ENCODE measurements at regions not wholly inside any gene's neighbourhood (a gene's known extent, or its start where the extent isn't known, plus 50 kb on each side); places are given as distances from the start of the nearest gene placed in this dataset.

GRCh38 chr5:6822556-6823343, 109.5 kb downstream of the TENT4A start:
- no peak for FAIRE-seq
- no peak for ATAC-seq
- ChIA-PET POLR2A (no interaction called here), CTCF (no interaction called here)
- no peak for TF ChIP-seq ZFP36 (IDR thresholded peaks at IDR 0.05; ENCODE audit: borderline replicate concordance, partially characterized antibody)
- no peak for TF ChIP-seq BHLHE40 (IDR thresholded peaks at IDR 0.05; ENCODE audit: low read depth, low read length)
- no peak for TF ChIP-seq MYC (IDR thresholded peaks at IDR 0.05; ENCODE audit: borderline replicate concordance, low read length)
- TF ChIP-seq POLR2A (IDR thresholded peaks at IDR 0.05; ENCODE audit: low read length), result no peak
- TF ChIP-seq FOSL2 (IDR thresholded peaks at IDR 0.05), result no peak
- no peak for TF ChIP-seq FOSL2 (CRISPR knock-in tag; IDR thresholded peaks at IDR 0.05)
- no peak for TF ChIP-seq ELK1 (IDR thresholded peaks at IDR 0.05; ENCODE audit: low read depth, low read length)
- no peak for TF ChIP-seq HOXA7 (CRISPR knock-in tag; IDR thresholded peaks at IDR 0.05)
- H3K27ac ChIP-seq, result no peak overlapping the region
- peaks cover 21% of the 10 kb centered on the region; the same call in 2 of the 3 replicates for H3K9me3 ChIP-seq
- no peak for DNase-seq (ENCODE audit: low read depth in 1 of 2, low spot score in 1 of 2)
- H3K4me2 ChIP-seq, result no peak overlapping the region
- no peak overlapping the region for H3K4me3 ChIP-seq
- no peaks in the 10 kb centered on the region for H3K4me1 ChIP-seq
- WGBS (ENCODE audit: missing lambda C conversion rate), result 47% methylated on average over 24 of the region's 27 CpGs

- H3K4me2 ChIP-seq, result peak overlapping the region; percentile 36; the same call in 1 of the 3 replicates
- FAIRE-seq (no peak), ATAC-seq (peak in 1 of 2 experiments; percentile 28; a peak in 2 of 6 replicates), DNase-seq (ENCODE audit: low read depth in 1 of 2, low spot score in 1 of 2) (no peak)
- H3K4me1 ChIP-seq, result no peaks in the 10 kb centered on the region
- ChIA-PET POLR2A (no interaction called here), CTCF (interaction anchor here (0.7 kb wide), 1 partner anchor 58 kb away, joined by 3 read pairs; no protein-coding TSS in a partner anchor)
- H3K4me3 ChIP-seq, result no peak overlapping the region
- TF ChIP-seq SREBF2 (IDR thresholded peaks at IDR 0.05) (no peak), CBX2 (IDR thresholded peaks at IDR 0.05; ENCODE audit: borderline replicate concordance, low read depth) (no peak), GATA3 (IDR thresholded peaks at IDR 0.05; ENCODE audit: borderline replicate concordance) (no peak), MAZ (IDR thresholded peaks at IDR 0.05; ENCODE audit: borderline replicate concordance, low read depth, low read length) (no peak), HOXA7 (CRISPR knock-in tag; IDR thresholded peaks at IDR 0.05) (no peak), ZNF302 (CRISPR knock-in tag; IDR thresholded peaks at IDR 0.05) (no peak), KDM1A (IDR thresholded peaks at IDR 0.05; ENCODE audit: low read depth) (no peak), CTCF (IDR thresholded peaks at IDR 0.05) (no peak), FOXS1 (CRISPR knock-in tag; IDR thresholded peaks at IDR 0.05) (no peak), NR3C1 (IDR thresholded peaks at IDR 0.05) (no peak)
- H3K27ac ChIP-seq, result no peak overlapping the region
- WGBS (ENCODE audit: missing lambda C conversion rate), result 24% methylated on average over 10 of the region's 10 CpGs
- peaks cover 21% of the 10 kb centered on the region; the same call in 2 of the 3 replicates for H3K9me3 ChIP-seq
Measured at GRCh38 chr5:6823996-6824395, 110.8 kb downstream of the TENT4A start.

DNA sequence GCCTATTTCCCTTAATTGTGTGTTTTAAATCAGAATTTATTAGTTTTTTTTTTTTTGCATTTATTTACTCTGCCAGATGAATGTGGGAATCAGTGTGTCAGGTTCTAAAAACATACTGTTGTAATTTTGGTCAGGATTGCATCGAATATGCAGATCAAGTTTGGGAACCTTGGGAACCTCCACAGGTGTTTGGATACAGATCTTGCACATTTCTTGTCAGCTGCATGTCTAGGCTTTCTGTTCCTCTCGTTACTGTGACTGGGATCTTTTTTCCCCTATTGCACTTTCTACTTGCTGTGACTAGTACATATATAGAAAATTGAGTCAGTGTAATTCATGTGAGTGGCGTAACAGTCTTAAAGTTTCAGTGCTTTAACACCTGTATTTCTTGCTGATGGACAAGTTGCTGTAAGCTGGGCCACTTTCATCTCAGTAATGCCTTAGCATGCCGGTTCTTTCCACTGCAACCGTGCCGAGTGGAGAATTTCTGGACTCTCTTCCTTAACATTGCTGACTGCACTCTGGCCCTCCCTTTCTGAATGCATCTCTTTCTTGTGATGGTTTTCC, 112.5 kb downstream of the TENT4A start:
- Histone ChIP-seq H3K4me3 (no peak overlapping the region), H3K4me1 (no peaks in the 10 kb centered on the region), H3K9me3 (peaks cover 15% of the 10 kb centered on the region; the same call in 2 of the 3 replicates), H3K4me2 (no peak overlapping the region), H3K27ac (no peak overlapping the region)
- no peak for FAIRE-seq
- 46% methylated on average over 6 of the region's 6 CpGs for WGBS (ENCODE audit: missing lambda C conversion rate)
- ATAC-seq, result no peak
- DNase-seq (ENCODE audit: low read depth in 1 of 2, low spot score in 1 of 2), result no peak
- POLR2A ChIA-PET, result no interaction called here
- CTCF ChIA-PET, result interaction anchor here (1.3 kb wide), 1 partner anchor 14 kb away, joined by 3 read pairs; no protein-coding TSS in a partner anchor
- TF ChIP-seq SMC3 (IDR thresholded peaks at IDR 0.05), result no peak
- TF ChIP-seq CBX8 (IDR thresholded peaks at IDR 0.05), result no peak
- TF ChIP-seq JUN (IDR thresholded peaks at IDR 0.05), result no peak
- TF ChIP-seq, protein P1, sequence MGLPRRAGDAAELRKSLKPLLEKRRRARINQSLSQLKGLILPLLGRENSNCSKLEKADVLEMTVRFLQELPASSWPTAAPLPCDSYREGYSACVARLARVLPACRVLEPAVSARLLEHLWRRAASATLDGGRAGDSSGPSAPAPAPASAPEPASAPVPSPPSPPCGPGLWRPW (IDR thresholded peaks at IDR 0.05), result no peak
- TF ChIP-seq KDM1A (IDR thresholded peaks at IDR 0.05; ENCODE audit: low read depth), result no peak
- no peak for TF ChIP-seq ZSCAN20 (CRISPR knock-in tag; IDR thresholded peaks at IDR 0.05)
- TF ChIP-seq, protein P2, sequence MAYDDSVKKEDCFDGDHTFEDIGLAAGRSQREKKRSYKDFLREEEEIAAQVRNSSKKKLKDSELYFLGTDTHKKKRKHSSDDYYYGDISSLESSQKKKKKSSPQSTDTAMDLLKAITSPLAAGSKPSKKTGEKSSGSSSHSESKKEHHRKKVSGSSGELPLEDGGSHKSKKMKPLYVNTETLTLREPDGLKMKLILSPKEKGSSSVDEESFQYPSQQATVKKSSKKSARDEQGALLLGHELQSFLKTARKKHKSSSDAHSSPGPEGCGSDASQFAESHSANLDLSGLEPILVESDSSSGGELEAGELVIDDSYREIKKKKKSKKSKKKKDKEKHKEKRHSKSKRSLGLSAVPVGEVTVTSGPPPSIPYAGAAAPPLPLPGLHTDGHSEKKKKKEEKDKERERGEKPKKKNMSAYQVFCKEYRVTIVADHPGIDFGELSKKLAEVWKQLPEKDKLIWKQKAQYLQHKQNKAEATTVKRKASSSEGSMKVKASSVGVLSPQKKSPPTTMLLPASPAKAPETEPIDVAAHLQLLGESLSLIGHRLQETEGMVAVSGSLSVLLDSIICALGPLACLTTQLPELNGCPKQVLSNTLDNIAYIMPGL (CRISPR knock-in tag; IDR thresholded peaks at IDR 0.05; ENCODE audit: borderline replicate concordance), result no peak
- no peak for TF ChIP-seq TP53 (CRISPR knock-in tag; IDR thresholded peaks at IDR 0.05)
- no peak for TF ChIP-seq ZC3H11A (IDR thresholded peaks at IDR 0.05)
- no peak for TF ChIP-seq HOXB5 (CRISPR knock-in tag; IDR thresholded peaks at IDR 0.05)
- TF ChIP-seq RCOR1 (IDR thresholded peaks at IDR 0.05; ENCODE audit: low read depth, low read length), result no peak
- no peak for TF ChIP-seq ATOH8 (CRISPR knock-in tag; IDR thresholded peaks at IDR 0.05; ENCODE audit: low read depth)
- TF ChIP-seq POLR2A (IDR thresholded peaks at IDR 0.05; ENCODE audit: low read length), result no peak
- no peak for TF ChIP-seq EP300 (IDR thresholded peaks at IDR 0.05)

Data from A549 (cell line).